K562 (cell line): ENCODE measurements at regions not wholly inside any gene's neighbourhood (a gene's known extent, or its start where the extent isn't known, plus 50 kb on each side); places are given as distances from the start of the nearest gene placed in this dataset.

Experiments used
- ATAC-seq: fragments of 200-7000 bp; cut with Tn5 transposase; 3 replicates; pipeline ENCODE4 v1.9.1; 2020; ENCODE audit warnings: moderate library complexity
- BruUV-seq: library from RNA; stranded (reverse); fragments of 400-500 nt; replicated peaks from 2 replicates; lab custom pipeline; 2021; lab: Mats Ljungman, UMichigan
- CTCF ChIA-PET: fragments of 300-600 bp; formaldehyde crosslinking; extraction: SDS; loops from one replicate; lab custom pipeline; 2021; ENCODE audit warnings: low intra/inter-chr PET ratio; lab: Yijun Ruan, JAX
- POLR2A ChIA-PET: fragments of 300-600, 350-650 bp; sonication (Branson Sonifier 250); formaldehyde crosslinking; extraction: SDS; loops from one replicate; lab custom pipeline; 2021; ENCODE audit warnings: antibody characterized with exemption, inconsistent platforms; lab: Yijun Ruan, JAX
- DNase-seq, 4 experiments: peaks; one replicate each; pipeline versions ENCODE4 v3.0.0 to v3.0.0-alpha.2; 2011 to 2018; ENCODE audit warnings: low spot score in 3 of 4, mixed read lengths in 3 of 4; ENCODE audit errors: extremely low read depth in 1 of 4
- FAIRE-seq: peaks from 2 replicates; lab custom pipeline; 2011; peaks lifted over from hg19 to GRCh38; lab: Jason Lieb, UNC
- H2AFZ ChIP-seq: 2 replicates; pipeline ENCODE4 v1.6.0; 2011; ENCODE audit warnings: low read depth, low read length, control low read depth, inconsistent platforms
- H3K27ac ChIP-seq: fragments of 200-600 bp; 3 replicates; pipeline ENCODE4 v1.8.0; 2011; ENCODE audit warnings: low read depth, mild to moderate bottlenecking, control low read depth, inconsistent platforms, low read length, moderate library complexity, mixed read lengths; ENCODE audit errors: extremely low read depth
- H3K27me3 ChIP-seq, 2 experiments: fragments of 300-600 bp in 1 of 2; 2 replicates in 1 of 2; 3 replicates in 1 of 2; pipeline versions ENCODE4 v1.6.0 to v1.8.0; 2011; ENCODE audit warnings: inconsistent platforms in 2 of 2, low read length in 2 of 2, mild to moderate bottlenecking in 1 of 2, mixed read lengths in 1 of 2, moderate library complexity in 1 of 2; ENCODE audit not compliant: control insufficient read depth in 2 of 2, insufficient read depth in 2 of 2
- H3K36me3 ChIP-seq: fragments of 300-600 bp; 3 replicates; pipeline ENCODE4 v1.8.0; 2011; ENCODE audit warnings: mild to moderate bottlenecking, low read length, inconsistent platforms; ENCODE audit not compliant: control insufficient read depth, insufficient read depth
- H3K4me1 ChIP-seq, 2 experiments: fragments of 200-600 bp in 1 of 2; replicated peaks in 1 of 2; 2 replicates in 1 of 2; 3 replicates in 1 of 2; pipeline versions ENCODE4 v1.5.1 to v1.8.0; 2011; ENCODE audit warnings: inconsistent platforms in 2 of 2, low read length in 2 of 2, mild to moderate bottlenecking in 1 of 2, mixed read lengths in 1 of 2, moderate library complexity in 1 of 2; ENCODE audit not compliant: control insufficient read depth in 2 of 2, insufficient read depth in 2 of 2
- H3K4me2 ChIP-seq: 2 replicates; pipeline ENCODE4 v1.6.1; 2011; ENCODE audit warnings: low read length, control low read depth, inconsistent platforms, mixed read lengths; ENCODE audit not compliant: insufficient read depth
- H3K4me3 ChIP-seq: fragments of 200-600 bp; sonication (generic), shearing (Covaris generic); 2 replicates; pipeline ENCODE4 v1.5.1; 2016; ENCODE audit warnings: control low read depth, inconsistent platforms
- H3K79me2 ChIP-seq: fragments of 200-600 bp; 3 replicates; pipeline ENCODE4 v1.8.0; 2011; ENCODE audit warnings: low read length, inconsistent platforms; ENCODE audit not compliant: control insufficient read depth, insufficient read depth
- H3K9ac ChIP-seq, 2 experiments: 2 replicates each; pipeline versions ENCODE4 v1.6.0 to v1.6.1; 2011; ENCODE audit warnings: low read depth in 2 of 2, low read length in 2 of 2, control low read depth in 1 of 2, inconsistent platforms in 1 of 2, mild to moderate bottlenecking in 1 of 2, mixed read lengths in 1 of 2; ENCODE audit not compliant: insufficient read depth in 1 of 2
- H3K9me1 ChIP-seq: one replicate; pipeline ENCODE4 v1.6.0; 2011; ENCODE audit warnings: inconsistent platforms, mild to moderate bottlenecking, low read length, moderate library complexity; ENCODE audit not compliant: control insufficient read depth, insufficient read depth
- H3K9me3 ChIP-seq: replicated peaks from 2 replicates; pipeline ENCODE4 v1.5.1; 2011; ENCODE audit warnings: low read depth, low read length, inconsistent platforms; ENCODE audit not compliant: control insufficient read depth, insufficient read depth
- H4K20me1 ChIP-seq: replicated peaks from 2 replicates; pipeline ENCODE4 v1.6.1; 2011; ENCODE audit warnings: low read length, inconsistent platforms, mixed read lengths; ENCODE audit not compliant: control insufficient read depth, insufficient read depth
- BRD4 ChIP-seq: fragments of 200-600 bp; sonication (generic); IDR thresholded peaks from 2 replicates; pipeline ENCODE4 v1.6.1; 2017; ENCODE audit warnings: inconsistent platforms
- CCAR2 ChIP-seq: fragments of 200-400 bp; formaldehyde crosslinking; IDR thresholded peaks from 2 replicates; pipeline ENCODE4 v1.6.1; 2017; ENCODE audit warnings: mild to moderate bottlenecking, low read depth, low read length
- HOMEZ ChIP-seq: fragments of 250-450 bp; sonication (Bioruptor Pico); IDR thresholded peaks from 2 replicates; pipeline ENCODE4 v1.4.0; 2020; ENCODE audit warnings: mild to moderate bottlenecking, moderate library complexity
- POLR3G ChIP-seq: IDR thresholded peaks from 2 replicates; pipeline ENCODE4 v1.6.1; 2011; ENCODE audit not compliant: insufficient read length, insufficient replicate concordance; ENCODE audit errors: extremely low read depth
- SMAD1 ChIP-seq: fragments of 150-350 bp; IDR thresholded peaks from 2 replicates; pipeline ENCODE4 v1.6.1; 2014; ENCODE audit warnings: low read length, low read depth; ENCODE audit not compliant: partially characterized antibody
- TBL1XR1 ChIP-seq, 2 experiments: IDR thresholded peaks; 2 replicates each; pipeline ENCODE4 v1.6.1; 2012; ENCODE audit warnings: improper control_type of control experiment in 2 of 2, low read length in 2 of 2, mild to moderate bottlenecking in 1 of 2
- TRIM28 ChIP-seq: fragments of 450-650 bp; IDR thresholded peaks from 2 replicates; pipeline ENCODE4 v1.6.1; 2017
- WGBS: fragments of 100-300 bp; shearing (Covaris generic); methylation state at CpG from one replicate; pipeline ENCODE4 v1.1.6; 2016; ENCODE audit warnings: low coverage, mixed read lengths; ENCODE audit not compliant: insufficient coverage; ENCODE audit errors: missing lambda C conversion rate; 5-methylcytosine and 5-hydroxymethylcytosine counted together
- in situ Hi-C: fragments of 300-500 bp; cut with MboI; formaldehyde crosslinking; loops from 4 replicates; pipeline ENCODE4 v1.15.0; 2018; ENCODE audit warnings: inconsistent platforms, mixed read lengths
- intact Hi-C: fragments of 100-400 bp; cut with micrococcal nuclease; formaldehyde crosslinking; loops from 2 replicates; pipeline ENCODE4 v1.14.2; 2022

GRCh38 chr13:63614874-63615612 is 2199.4 kb upstream of the PCDH20 start:
- Histone ChIP-seq H3K79me2 (no peaks in the 10 kb centered on the region), H3K36me3 (no peaks in the 10 kb centered on the region), H3K4me3 (no peak overlapping the region)
- intact Hi-C loops: no loop called here
- CTCF ChIA-PET: no interaction called here
- FAIRE-seq (no peak), DNase-seq (no peak)
- WGBS: 2% methylated on average over 5 of the region's 5 CpGs
- TF ChIP-seq SMAD1 (no peak), BRD4 (no peak), HOMEZ (CRISPR knock-in tag) (no peak), CCAR2 (no peak), TBL1XR1 (IDR thresholded peaks at IDR 0.05; ENCODE audit: low read length in 2 of 2) (no peak), TRIM28 (no peak), POLR3G (no peak)
- TF ChIP-seq, all 486 proteins: peak for 0
- Histone ChIP-seq H3K9ac (no peak overlapping the region), H3K9me3 (no peaks in the 10 kb centered on the region), H4K20me1 (no peaks in the 10 kb centered on the region), H3K4me1 (no peaks in the 10 kb centered on the region), H3K27me3 (no peaks in the 10 kb centered on the region), H3K4me2 (no peak overlapping the region), H2AFZ (no peak overlapping the region), H3K27ac (no peak overlapping the region), H3K9me1 (no peaks in the 10 kb centered on the region)
- POLR2A ChIA-PET: no interaction called here
- in situ Hi-C loops: no loop called here
- BruUV-seq: no TSS peak
- ATAC-seq: no peak
